HepG2 (cell line): ENCODE measurements at regions not wholly inside any gene's neighbourhood (a gene's known extent, or its start where the extent isn't known, plus 50 kb on each side); places are given as distances from the start of the nearest gene placed in this dataset.

Experiments
- ATAC-seq: fragments of 200-7000 bp; cut with Tn5 transposase; 3 replicates; pipeline ENCODE4 v1.9.1; 2020; ENCODE audit warnings: mild to moderate bottlenecking, moderate library complexity
- BruUV-seq: library from RNA; stranded (reverse); fragments of 400-500 nt; replicated peaks from 2 replicates; lab custom pipeline; 2021; lab: Mats Ljungman, UMichigan
- CTCF ChIA-PET: fragments of 300-600 bp; formaldehyde crosslinking; extraction: SDS; loops from one replicate; lab custom pipeline; 2021; ENCODE audit warnings: low total read pairs, inconsistent platforms, low intra/inter-chr PET ratio; lab: Yijun Ruan, JAX
- POLR2A ChIA-PET: fragments of 350-600 bp; sonication (Branson Sonifier 250); formaldehyde crosslinking; loops from one replicate; lab custom pipeline; 2020; ENCODE audit warnings: antibody characterized with exemption, inconsistent platforms; lab: Yijun Ruan, JAX
- DNase-seq: peaks from one replicate; pipeline ENCODE4 v3.0.0-alpha.2; 2015; ENCODE audit warnings: low spot score
- FAIRE-seq: peaks from 3 replicates; lab custom pipeline; 2011; peaks lifted over from hg19 to GRCh38; lab: Jason Lieb, UNC
- H2AFZ ChIP-seq: one replicate; pipeline ENCODE4 v1.6.1; 2011; ENCODE audit warnings: low read length, inconsistent platforms
- H3K27ac ChIP-seq: fragments of 300-600 bp; 3 replicates; pipeline ENCODE4 v1.8.0; 2011; ENCODE audit warnings: mixed run types, mild to moderate bottlenecking, mixed read lengths, low read length, inconsistent platforms; ENCODE audit not compliant: insufficient read depth; ENCODE audit errors: extremely low read length
- H3K27me3 ChIP-seq, 2 experiments: fragments of 200-600 bp in 1 of 2; 2 replicates in 1 of 2; 3 replicates in 1 of 2; pipeline versions ENCODE4 v1.6.0 to v1.8.0; 2011; ENCODE audit warnings: low read length in 2 of 2, mild to moderate bottlenecking in 2 of 2, moderate library complexity in 2 of 2, inconsistent platforms in 1 of 2; ENCODE audit not compliant: insufficient read depth in 2 of 2, control insufficient read depth in 1 of 2
- H3K36me3 ChIP-seq, 2 experiments: fragments of 200-600 bp in 1 of 2; replicated peaks in 1 of 2; 2 replicates in 1 of 2; 3 replicates in 1 of 2; pipeline versions ENCODE4 v1.5.1 to v1.8.0; 2011; ENCODE audit warnings: low read length in 2 of 2, inconsistent platforms in 1 of 2; ENCODE audit not compliant: insufficient read depth in 2 of 2, control insufficient read depth in 1 of 2
- H3K4me1 ChIP-seq: 2 replicates; pipeline ENCODE4 v1.5.1; 2012; ENCODE audit warnings: low read length, inconsistent platforms; ENCODE audit not compliant: insufficient read depth
- H3K4me2 ChIP-seq: 2 replicates; pipeline ENCODE4 v1.6.0; 2011; ENCODE audit warnings: low read depth, low read length, inconsistent platforms
- H3K4me3 ChIP-seq, 3 experiments: fragments of 200-600 bp in 1 of 3; sonication (generic), shearing (Covaris generic) in 1 of 3; replicated peaks in 1 of 3; 2 replicates each; pipeline ENCODE4 v1.5.1; 2011 to 2016; ENCODE audit warnings: low read length in 3 of 3, inconsistent platforms in 2 of 3, low read depth in 2 of 3, mild to moderate bottlenecking in 2 of 3, control low read depth in 1 of 3, mixed read lengths in 1 of 3; ENCODE audit not compliant: insufficient read depth in 1 of 3
- H3K79me2 ChIP-seq: one replicate; pipeline ENCODE4 v1.6.1; 2011; ENCODE audit warnings: low read length, inconsistent platforms; ENCODE audit not compliant: insufficient read depth
- H3K9ac ChIP-seq: 2 replicates; pipeline ENCODE4 v1.6.0; 2011; ENCODE audit warnings: mild to moderate bottlenecking, low read depth, low read length, inconsistent platforms; ENCODE audit not compliant: insufficient read depth
- H3K9me3 ChIP-seq: 2 replicates; pipeline ENCODE4 v1.5.1; 2012; ENCODE audit warnings: mild to moderate bottlenecking, low read length
- H4K20me1 ChIP-seq: 2 replicates; pipeline ENCODE4 v1.6.0; 2011; ENCODE audit warnings: inconsistent platforms, mild to moderate bottlenecking, low read length, moderate library complexity; ENCODE audit not compliant: insufficient read depth
- FOXA3 ChIP-seq: IDR thresholded peaks from 2 replicates; pipeline ENCODE4 v1.6.1; 2016; ENCODE audit warnings: missing genetic modification reagents, missing compliant biosample characterization
- HCFC1 ChIP-seq: fragments of 150-350 bp; IDR thresholded peaks from 2 replicates; pipeline ENCODE4 v1.6.1; 2014; ENCODE audit warnings: low read depth, low read length
- KDM1A ChIP-seq: IDR thresholded peaks from 2 replicates; pipeline ENCODE4 v1.6.1; 2016; ENCODE audit warnings: missing compliant biosample characterization
- MTF2 ChIP-seq: sonication (generic); formaldehyde crosslinking; IDR thresholded peaks from 2 replicates; pipeline ENCODE4 v1.5.0; 2020; ENCODE audit warnings: missing genetic modification reagents, borderline replicate concordance
- NFIC ChIP-seq: IDR thresholded peaks from 2 replicates; pipeline ENCODE4 v1.6.1; 2012; ENCODE audit warnings: mild to moderate bottlenecking, low read length, inconsistent platforms
- ZBTB25 ChIP-seq: IDR thresholded peaks from 2 replicates; pipeline ENCODE4 v1.6.1; 2018; ENCODE audit warnings: missing genetic modification reagents
- ZBTB8A ChIP-seq: sonication (generic); formaldehyde crosslinking; IDR thresholded peaks from 2 replicates; pipeline ENCODE4 v1.4.0; 2020; ENCODE audit warnings: mild to moderate bottlenecking, low read depth, missing genetic modification reagents, borderline replicate concordance
- ZNF3 ChIP-seq: IDR thresholded peaks from 2 replicates; pipeline ENCODE4 v1.7.0; 2017; ENCODE audit warnings: inconsistent platforms
- ZNF576 ChIP-seq: sonication (generic); formaldehyde crosslinking; IDR thresholded peaks from 2 replicates; pipeline ENCODE4 v1.4.0; 2020; ENCODE audit warnings: mild to moderate bottlenecking, missing genetic modification reagents
- WGBS: methylation state at CpG from one replicate; pipeline ENCODE4 v1.1.6; 2017; ENCODE audit warnings: low lambda C conversion rate; 5-methylcytosine and 5-hydroxymethylcytosine counted together
- in situ Hi-C: cut with HindIII; loops from 2 replicates; pipeline ENCODE4 v1.10.0; 2017; ENCODE audit warnings: low pct_unique_long_range_greater_than_20kb; ENCODE audit not compliant: extremely low pct_ligation_motif_present
- intact Hi-C: fragments of 100-400 bp; cut with micrococcal nuclease; formaldehyde crosslinking; loops from one replicate; pipeline ENCODE4 v1.10.0; 2022; ENCODE audit not compliant: unreplicated experiment
- TF ChIP-seq, protein P1 (sequence below): sonication (generic); formaldehyde crosslinking; IDR thresholded peaks from 2 replicates; pipeline ENCODE4 v1.4.0; 2020; ENCODE audit warnings: missing genetic modification reagents, mild to moderate bottlenecking, borderline replicate concordance
- TF ChIP-seq, protein P2 (sequence below): sonication (generic); formaldehyde crosslinking; IDR thresholded peaks from 2 replicates; pipeline ENCODE4 v1.4.0; 2020; ENCODE audit warnings: mild to moderate bottlenecking, missing genetic modification reagents

DNA sequence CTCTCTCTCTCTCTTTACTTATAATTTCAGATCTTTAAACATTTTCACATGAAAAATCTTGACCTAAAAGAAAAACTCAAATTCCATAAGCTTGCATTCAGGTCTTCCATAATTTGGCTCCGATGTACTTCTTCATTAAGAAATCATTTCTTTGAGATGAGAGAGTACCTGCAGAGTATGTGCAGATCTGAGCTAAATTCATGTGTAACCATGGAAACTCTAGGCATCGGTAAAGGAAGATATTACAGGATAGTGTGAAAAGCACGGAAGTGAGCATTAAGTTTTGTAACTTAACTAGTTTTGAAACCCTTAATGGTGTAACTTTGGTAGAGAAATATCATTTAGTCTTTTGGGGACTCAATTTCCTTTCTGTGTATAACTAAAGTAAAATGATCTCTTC lies 295.9 kb upstream of the SOX4 start:
- Histone ChIP-seq H3K36me3 (no peaks in the 10 kb centered on the region), H3K4me3 (no peak overlapping the region), H3K79me2 (no peaks in the 10 kb centered on the region), H2AFZ (no peak overlapping the region), H3K9me3 (no peaks in the 10 kb centered on the region), H3K27me3 (peaks cover 0 to 11% of the 10 kb centered on the region in 2 experiments; a peak in 3 of 5 replicates), H3K27ac (no peak overlapping the region), H4K20me1 (no peaks in the 10 kb centered on the region), H3K4me2 (no peak overlapping the region), H3K9ac (no peak overlapping the region), H3K4me1 (no peaks in the 10 kb centered on the region)
- intact Hi-C loops: no loop called here
- BruUV-seq: no TSS peak
- 59% methylated on average over 3 of the region's 3 CpGs for WGBS
- ChIA-PET POLR2A (no interaction called here), CTCF (no interaction called here)
- no peak for ATAC-seq
- in situ Hi-C loops: no loop called here
- DNase-seq: no peak
- no peak for FAIRE-seq
- TF ChIP-seq FOXA3 (CRISPR knock-in tag) (no peak), ZNF576 (CRISPR knock-in tag) (no peak), HCFC1 (no peak), ZBTB8A (CRISPR knock-in tag) (no peak), MTF2 (CRISPR knock-in tag) (no peak), NFIC (no peak), KDM1A (no peak), ZBTB25 (CRISPR knock-in tag) (no peak), ZNF3 (CRISPR knock-in tag) (no peak)
- TF ChIP-seq, protein P1, sequence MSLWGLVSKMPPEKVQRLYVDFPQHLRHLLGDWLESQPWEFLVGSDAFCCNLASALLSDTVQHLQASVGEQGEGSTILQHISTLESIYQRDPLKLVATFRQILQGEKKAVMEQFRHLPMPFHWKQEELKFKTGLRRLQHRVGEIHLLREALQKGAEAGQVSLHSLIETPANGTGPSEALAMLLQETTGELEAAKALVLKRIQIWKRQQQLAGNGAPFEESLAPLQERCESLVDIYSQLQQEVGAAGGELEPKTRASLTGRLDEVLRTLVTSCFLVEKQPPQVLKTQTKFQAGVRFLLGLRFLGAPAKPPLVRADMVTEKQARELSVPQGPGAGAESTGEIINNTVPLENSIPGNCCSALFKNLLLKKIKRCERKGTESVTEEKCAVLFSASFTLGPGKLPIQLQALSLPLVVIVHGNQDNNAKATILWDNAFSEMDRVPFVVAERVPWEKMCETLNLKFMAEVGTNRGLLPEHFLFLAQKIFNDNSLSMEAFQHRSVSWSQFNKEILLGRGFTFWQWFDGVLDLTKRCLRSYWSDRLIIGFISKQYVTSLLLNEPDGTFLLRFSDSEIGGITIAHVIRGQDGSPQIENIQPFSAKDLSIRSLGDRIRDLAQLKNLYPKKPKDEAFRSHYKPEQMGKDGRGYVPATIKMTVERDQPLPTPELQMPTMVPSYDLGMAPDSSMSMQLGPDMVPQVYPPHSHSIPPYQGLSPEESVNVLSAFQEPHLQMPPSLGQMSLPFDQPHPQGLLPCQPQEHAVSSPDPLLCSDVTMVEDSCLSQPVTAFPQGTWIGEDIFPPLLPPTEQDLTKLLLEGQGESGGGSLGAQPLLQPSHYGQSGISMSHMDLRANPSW (CRISPR knock-in tag): no peak
- TF ChIP-seq, protein P2, sequence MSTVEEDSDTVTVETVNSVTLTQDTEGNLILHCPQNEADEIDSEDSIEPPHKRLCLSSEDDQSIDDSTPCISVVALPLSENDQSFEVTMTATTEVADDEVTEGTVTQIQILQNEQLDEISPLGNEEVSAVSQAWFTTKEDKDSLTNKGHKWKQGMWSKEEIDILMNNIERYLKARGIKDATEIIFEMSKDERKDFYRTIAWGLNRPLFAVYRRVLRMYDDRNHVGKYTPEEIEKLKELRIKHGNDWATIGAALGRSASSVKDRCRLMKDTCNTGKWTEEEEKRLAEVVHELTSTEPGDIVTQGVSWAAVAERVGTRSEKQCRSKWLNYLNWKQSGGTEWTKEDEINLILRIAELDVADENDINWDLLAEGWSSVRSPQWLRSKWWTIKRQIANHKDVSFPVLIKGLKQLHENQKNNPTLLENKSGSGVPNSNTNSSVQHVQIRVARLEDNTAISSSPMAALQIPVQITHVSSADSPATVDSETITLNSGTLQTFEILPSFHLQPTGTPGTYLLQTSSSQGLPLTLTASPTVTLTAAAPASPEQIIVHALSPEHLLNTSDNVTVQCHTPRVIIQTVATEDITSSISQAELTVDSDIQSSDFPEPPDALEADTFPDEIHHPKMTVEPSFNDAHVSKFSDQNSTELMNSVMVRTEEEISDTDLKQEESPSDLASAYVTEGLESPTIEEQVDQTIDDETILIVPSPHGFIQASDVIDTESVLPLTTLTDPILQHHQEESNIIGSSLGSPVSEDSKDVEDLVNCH (CRISPR knock-in tag): no peak
- TF ChIP-seq, all 625 proteins: peak for 0
